GM10248 (cell line): ENCODE measurements at regions not wholly inside any gene's neighbourhood (a gene's known extent, or its start where the extent isn't known, plus 50 kb on each side); places are given as distances from the start of the nearest gene placed in this dataset.

Source experiments
- CTCF ChIA-PET: fragments of 300-600 bp; sonication (Branson Sonifier 250); formaldehyde crosslinking; extraction: SDS; loops from one replicate; lab custom pipeline; 2021; ENCODE audit warnings: antibody characterized with exemption; lab: Yijun Ruan, JAX
- POLR2A ChIA-PET: fragments of 350-650 bp; sonication (Branson Sonifier 250); formaldehyde crosslinking; extraction: SDS; loops from one replicate; lab custom pipeline; 2020; ENCODE audit warnings: antibody characterized with exemption; lab: Yijun Ruan, JAX
- DNase-seq: peaks from one replicate; pipeline ENCODE4 v3.0.0; 2012; ENCODE audit errors: extremely low spot score
- TF ChIP-seq, protein P1 (sequence below): IDR thresholded peaks from 2 replicates; pipeline ENCODE4 v1.5.1; 2012; ENCODE audit warnings: mild to moderate bottlenecking, low read depth; ENCODE audit errors: extremely low read depth, missing control alignments, control extremely low read depth

GRCh38 chr5:112668016-112668415 is 69.7 kb upstream of the APC start:
- CTCF ChIA-PET: interaction anchor here (1.0 kb wide), 1 partner anchor 18 kb away, joined by 3 read pairs; no protein-coding TSS in a partner anchor

GRCh38 chr5:112668911-112669310 is 68.8 kb upstream of the APC start:
- DNase-seq: no peak
- TF ChIP-seq, protein P1, sequence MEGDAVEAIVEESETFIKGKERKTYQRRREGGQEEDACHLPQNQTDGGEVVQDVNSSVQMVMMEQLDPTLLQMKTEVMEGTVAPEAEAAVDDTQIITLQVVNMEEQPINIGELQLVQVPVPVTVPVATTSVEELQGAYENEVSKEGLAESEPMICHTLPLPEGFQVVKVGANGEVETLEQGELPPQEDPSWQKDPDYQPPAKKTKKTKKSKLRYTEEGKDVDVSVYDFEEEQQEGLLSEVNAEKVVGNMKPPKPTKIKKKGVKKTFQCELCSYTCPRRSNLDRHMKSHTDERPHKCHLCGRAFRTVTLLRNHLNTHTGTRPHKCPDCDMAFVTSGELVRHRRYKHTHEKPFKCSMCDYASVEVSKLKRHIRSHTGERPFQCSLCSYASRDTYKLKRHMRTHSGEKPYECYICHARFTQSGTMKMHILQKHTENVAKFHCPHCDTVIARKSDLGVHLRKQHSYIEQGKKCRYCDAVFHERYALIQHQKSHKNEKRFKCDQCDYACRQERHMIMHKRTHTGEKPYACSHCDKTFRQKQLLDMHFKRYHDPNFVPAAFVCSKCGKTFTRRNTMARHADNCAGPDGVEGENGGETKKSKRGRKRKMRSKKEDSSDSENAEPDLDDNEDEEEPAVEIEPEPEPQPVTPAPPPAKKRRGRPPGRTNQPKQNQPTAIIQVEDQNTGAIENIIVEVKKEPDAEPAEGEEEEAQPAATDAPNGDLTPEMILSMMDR: no peak
- POLR2A ChIA-PET: no interaction called here
- CTCF ChIA-PET: no interaction called here

More at GRCh38 chr5:112668016-112668415, 69.7 kb upstream of the APC start:
- no peak for DNase-seq
- TF ChIP-seq, protein P1: no peak
- POLR2A ChIA-PET: no interaction called here

GRCh38 chr5:112669328-112669963 is 68.2 kb upstream of the APC start:
- no peak for DNase-seq
- TF ChIP-seq, protein P1: no peak
- ChIA-PET CTCF (no interaction called here), POLR2A (no interaction called here)

DNA sequence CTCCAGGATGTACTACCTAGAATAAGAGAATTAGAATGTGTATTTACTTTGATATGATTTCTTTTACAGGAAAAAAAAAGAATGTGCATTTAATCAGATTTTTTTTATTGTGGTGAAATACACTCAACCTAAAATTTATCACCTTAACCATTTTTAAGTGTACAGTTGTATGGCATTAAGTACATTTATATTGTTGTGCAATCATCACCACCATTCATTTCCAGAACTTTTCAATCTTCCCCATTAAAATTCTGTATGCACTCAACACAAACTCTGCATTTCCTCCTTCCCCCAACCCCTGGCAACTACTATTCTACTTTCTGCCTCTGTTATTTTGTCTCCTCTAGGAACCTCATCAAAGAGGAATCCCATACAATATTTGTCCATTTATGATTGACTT is 66.0 kb upstream of the APC start:
- ChIA-PET POLR2A (no interaction called here), CTCF (no interaction called here)
- TF ChIP-seq, protein P1: no peak
- no peak for DNase-seq

- CTCF ChIA-PET: no interaction called here
- TF ChIP-seq, protein P1: no peak
- POLR2A ChIA-PET: no interaction called here
- DNase-seq: no peak
Measured at GRCh38 chr5:112681481-112681908, 56.2 kb upstream of the APC start.

- CTCF ChIA-PET: no interaction called here
- DNase-seq: no peak
- TF ChIP-seq, protein P1: no peak
- POLR2A ChIA-PET: no interaction called here
Measured at GRCh38 chr5:112682621-112683061, 55.0 kb upstream of the APC start.

GRCh38 chr5:112684121-112684520 is 53.6 kb upstream of the APC start:
- ChIA-PET CTCF (interaction anchor here (1.4 to 2.0 kb wide), 2 partner anchors 11 to 13 kb away, joined by 3 to 6 read pairs; no protein-coding TSS in a partner anchor), POLR2A (no interaction called here)
- DNase-seq: no peak
- TF ChIP-seq, protein P1: no peak
